GM23338 (cell line): ENCODE measurements at regions not wholly inside any gene's neighbourhood (a gene's known extent, or its start where the extent isn't known, plus 50 kb on each side); places are given as distances from the start of the nearest gene placed in this dataset.

Experiments
- ATAC-seq: fragments of 200-7000 bp; cut with Tn5 transposase; 3 replicates; pipeline ENCODE4 v1.9.1; 2020
- DNase-seq: peaks from one replicate; pipeline ENCODE4 v3.0.0-alpha.2; 2015; ENCODE audit warnings: low spot score
- H2AFZ ChIP-seq: fragments of 200-600 bp; sonication (generic); 2 replicates; pipeline ENCODE4 v1.8.0; 2016; ENCODE audit warnings: antibody characterized with exemption, mild to moderate bottlenecking, moderate library complexity
- H3F3A ChIP-seq: fragments of 200-600 bp; sonication (generic); replicated peaks from 2 replicates; pipeline ENCODE4 v1.8.0; 2017; ENCODE audit warnings: antibody characterized with exemption, mixed run types, low read depth
- H3K27ac ChIP-seq: fragments of 200-600 bp; sonication (generic); 2 replicates; pipeline ENCODE4 v1.6.1; 2016; ENCODE audit warnings: low read depth
- H3K27me3 ChIP-seq: fragments of 200-600 bp; sonication (generic); 2 replicates; pipeline ENCODE4 v1.8.0; 2016; ENCODE audit warnings: mild to moderate bottlenecking, mixed run types, moderate library complexity; ENCODE audit not compliant: insufficient read depth
- H3K36me3 ChIP-seq: fragments of 200-600 bp; sonication (generic); 2 replicates; pipeline ENCODE4 v1.8.0; 2016; ENCODE audit warnings: mild to moderate bottlenecking; ENCODE audit not compliant: insufficient read depth
- H3K4me1 ChIP-seq: fragments of 200-600 bp; sonication (generic); 2 replicates; pipeline ENCODE4 v1.8.0; 2016; ENCODE audit warnings: mild to moderate bottlenecking, moderate library complexity; ENCODE audit not compliant: insufficient read depth
- H3K4me2 ChIP-seq: fragments of 200-600 bp; sonication (generic); 2 replicates; pipeline ENCODE4 v1.7.1; 2017; ENCODE audit warnings: mixed run types
- H3K4me3 ChIP-seq: fragments of 200-600 bp; sonication (generic); 2 replicates; pipeline ENCODE4 v1.6.1; 2016; ENCODE audit warnings: mixed run types
- H3K79me2 ChIP-seq: fragments of 200-600 bp; sonication (generic); replicated peaks from 2 replicates; pipeline ENCODE4 v1.8.0; 2017; ENCODE audit warnings: mild to moderate bottlenecking; ENCODE audit not compliant: insufficient read depth
- H3K9me2 ChIP-seq: fragments of 200-600 bp; sonication (generic); 2 replicates; pipeline ENCODE4 v1.8.0; 2017; ENCODE audit not compliant: insufficient read depth
- H4K20me1 ChIP-seq: fragments of 200-600 bp; sonication (generic); replicated peaks from 2 replicates; pipeline ENCODE4 v1.8.0; 2017; ENCODE audit warnings: mild to moderate bottlenecking; ENCODE audit not compliant: insufficient read depth
- H3K27ac Mint-ChIP-seq: 2 replicates; pipeline ENCODE4 v1.8.0; 2020; ENCODE audit warnings: inconsistent platforms, mild to moderate bottlenecking, moderate library complexity, mixed read lengths
- H3K27me3 Mint-ChIP-seq: 3 replicates; pipeline ENCODE4 v1.8.0; 2022; ENCODE audit warnings: low read depth, mild to moderate bottlenecking, moderate library complexity, mixed read lengths, inconsistent platforms; ENCODE audit not compliant: insufficient read depth, poor library complexity
- H3K36me3 Mint-ChIP-seq: 3 replicates; pipeline ENCODE4 v1.8.0; 2021; ENCODE audit warnings: low read depth, mild to moderate bottlenecking, inconsistent platforms, moderate library complexity, mixed read lengths
- H3K4me1 Mint-ChIP-seq: 3 replicates; pipeline ENCODE4 v1.8.0; 2020; ENCODE audit warnings: mild to moderate bottlenecking, inconsistent platforms, mixed read lengths
- H3K4me3 Mint-ChIP-seq: 3 replicates; pipeline ENCODE4 v1.8.0; 2021; ENCODE audit warnings: moderate library complexity, mild to moderate bottlenecking, inconsistent platforms, mixed read lengths
- H3K9me3 Mint-ChIP-seq: 3 replicates; pipeline ENCODE4 v1.8.0; 2020; ENCODE audit warnings: moderate library complexity, mild to moderate bottlenecking, inconsistent platforms, mixed read lengths
- CREB1 ChIP-seq: fragments of 250-450 bp; sonication (Bioruptor Pico); IDR thresholded peaks from 2 replicates; pipeline ENCODE4 v1.5.0; 2020; ENCODE audit warnings: low read depth, mild to moderate bottlenecking, moderate library complexity
- JUNB ChIP-seq: IDR thresholded peaks from one replicate; pipeline ENCODE4 v1.6.1; 2016; ENCODE audit warnings: antibody characterized with exemption; ENCODE audit not compliant: unreplicated experiment
- TF ChIP-seq, protein P1 (sequence below): IDR thresholded peaks from one replicate; pipeline ENCODE4 v1.6.1; 2018; ENCODE audit warnings: antibody characterized with exemption; ENCODE audit not compliant: unreplicated experiment
- TF ChIP-seq, protein P2 (sequence below): fragments of 250-450 bp; sonication (Bioruptor Pico); IDR thresholded peaks from 2 replicates; pipeline ENCODE4 v1.5.0; 2020; ENCODE audit warnings: mild to moderate bottlenecking, moderate library complexity

DNA sequence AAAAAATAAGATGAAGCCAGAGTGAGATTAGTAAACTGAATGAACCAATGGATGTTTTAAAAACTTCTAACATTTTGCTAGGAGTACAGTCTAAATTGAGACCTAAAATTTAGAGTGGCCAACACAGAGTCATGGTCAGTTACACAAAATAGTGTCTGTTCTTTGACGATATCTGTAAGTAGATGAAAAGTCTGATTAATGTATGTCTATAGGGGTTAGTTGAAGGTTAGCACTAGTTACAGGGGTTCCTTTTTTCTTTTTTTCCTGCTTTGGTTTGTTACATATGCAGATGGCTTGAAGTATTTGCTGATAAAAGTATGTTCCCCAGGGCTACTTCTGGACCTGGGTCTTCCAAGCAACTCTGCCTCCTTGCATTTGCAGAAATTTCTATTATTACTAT is 90.1 kb upstream of the MTPN start (continued):
- TF ChIP-seq, protein P1, sequence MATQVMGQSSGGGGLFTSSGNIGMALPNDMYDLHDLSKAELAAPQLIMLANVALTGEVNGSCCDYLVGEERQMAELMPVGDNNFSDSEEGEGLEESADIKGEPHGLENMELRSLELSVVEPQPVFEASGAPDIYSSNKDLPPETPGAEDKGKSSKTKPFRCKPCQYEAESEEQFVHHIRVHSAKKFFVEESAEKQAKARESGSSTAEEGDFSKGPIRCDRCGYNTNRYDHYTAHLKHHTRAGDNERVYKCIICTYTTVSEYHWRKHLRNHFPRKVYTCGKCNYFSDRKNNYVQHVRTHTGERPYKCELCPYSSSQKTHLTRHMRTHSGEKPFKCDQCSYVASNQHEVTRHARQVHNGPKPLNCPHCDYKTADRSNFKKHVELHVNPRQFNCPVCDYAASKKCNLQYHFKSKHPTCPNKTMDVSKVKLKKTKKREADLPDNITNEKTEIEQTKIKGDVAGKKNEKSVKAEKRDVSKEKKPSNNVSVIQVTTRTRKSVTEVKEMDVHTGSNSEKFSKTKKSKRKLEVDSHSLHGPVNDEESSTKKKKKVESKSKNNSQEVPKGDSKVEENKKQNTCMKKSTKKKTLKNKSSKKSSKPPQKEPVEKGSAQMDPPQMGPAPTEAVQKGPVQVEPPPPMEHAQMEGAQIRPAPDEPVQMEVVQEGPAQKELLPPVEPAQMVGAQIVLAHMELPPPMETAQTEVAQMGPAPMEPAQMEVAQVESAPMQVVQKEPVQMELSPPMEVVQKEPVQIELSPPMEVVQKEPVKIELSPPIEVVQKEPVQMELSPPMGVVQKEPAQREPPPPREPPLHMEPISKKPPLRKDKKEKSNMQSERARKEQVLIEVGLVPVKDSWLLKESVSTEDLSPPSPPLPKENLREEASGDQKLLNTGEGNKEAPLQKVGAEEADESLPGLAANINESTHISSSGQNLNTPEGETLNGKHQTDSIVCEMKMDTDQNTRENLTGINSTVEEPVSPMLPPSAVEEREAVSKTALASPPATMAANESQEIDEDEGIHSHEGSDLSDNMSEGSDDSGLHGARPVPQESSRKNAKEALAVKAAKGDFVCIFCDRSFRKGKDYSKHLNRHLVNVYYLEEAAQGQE = no peak
- TF ChIP-seq JUNB (no peak), CREB1 (CRISPR knock-in tag) (no peak)

DNA sequence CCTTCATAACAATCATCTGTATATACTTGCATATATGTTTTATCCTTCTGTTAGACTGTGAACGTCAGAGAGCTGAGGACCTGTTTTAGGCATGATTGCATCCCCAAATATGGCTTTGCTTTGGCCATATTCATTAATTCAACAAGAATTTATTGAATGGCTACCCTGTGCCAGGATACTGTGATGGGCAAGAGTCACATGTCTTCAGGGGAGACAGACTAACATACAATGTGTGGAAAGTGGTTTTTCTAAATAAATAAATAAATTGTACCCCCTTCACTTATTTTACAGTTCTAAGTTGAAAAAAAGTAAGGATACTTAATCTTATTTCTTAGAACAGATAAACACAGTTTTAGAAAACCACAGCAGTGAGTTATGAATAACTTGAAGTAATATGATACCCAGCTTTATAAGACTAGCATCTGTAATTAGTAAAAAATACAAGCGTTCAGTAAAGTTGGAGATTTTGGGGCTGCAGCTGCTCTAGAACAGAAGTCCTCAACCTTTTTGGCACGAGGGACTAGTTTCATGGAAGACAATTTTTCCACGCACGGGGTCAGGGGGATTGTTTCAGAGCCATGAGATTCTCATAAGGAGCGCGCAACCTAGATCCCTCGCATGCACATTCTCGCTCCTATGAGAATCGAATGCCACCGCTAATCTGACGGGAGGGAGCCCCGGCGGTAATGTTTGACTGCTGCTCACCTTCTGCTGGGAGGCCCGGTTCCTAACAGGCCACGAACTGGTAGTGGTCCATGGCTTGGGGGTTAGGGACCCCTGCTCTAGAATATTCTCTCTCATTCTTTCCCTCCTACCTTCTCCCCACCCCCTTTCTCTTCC is 89.4 kb upstream of the MTPN start:
- Histone ChIP-seq H3K4me3 (no peak overlapping the region), H4K20me1 (no peaks in the 10 kb centered on the region), H3K4me2 (no peak overlapping the region), H3K36me3 (no peaks in the 10 kb centered on the region), H3K9me2 (no peaks in the 10 kb centered on the region; the same call in 1 of the 2 replicates), H3F3A (no peaks in the 10 kb centered on the region), H3K4me1 (no peaks in the 10 kb centered on the region), H3K79me2 (no peaks in the 10 kb centered on the region), H3K27ac (no peak overlapping the region), H2AFZ (no peak overlapping the region), H3K27me3 (no peaks in the 10 kb centered on the region)
- peaks cover 14% of the 10 kb centered on the region for H3K4me1 Mint-ChIP-seq
- no peak overlapping the region for H3K4me3 Mint-ChIP-seq
- H3K27me3 Mint-ChIP-seq = no peaks in the 10 kb centered on the region
- DNase-seq (no peak), ATAC-seq (no peak)
- H3K36me3 Mint-ChIP-seq = no peaks in the 10 kb centered on the region
- H3K9me3 Mint-ChIP-seq = no peaks in the 10 kb centered on the region
- no peak for TF ChIP-seq JUNB
- TF ChIP-seq, protein P2, sequence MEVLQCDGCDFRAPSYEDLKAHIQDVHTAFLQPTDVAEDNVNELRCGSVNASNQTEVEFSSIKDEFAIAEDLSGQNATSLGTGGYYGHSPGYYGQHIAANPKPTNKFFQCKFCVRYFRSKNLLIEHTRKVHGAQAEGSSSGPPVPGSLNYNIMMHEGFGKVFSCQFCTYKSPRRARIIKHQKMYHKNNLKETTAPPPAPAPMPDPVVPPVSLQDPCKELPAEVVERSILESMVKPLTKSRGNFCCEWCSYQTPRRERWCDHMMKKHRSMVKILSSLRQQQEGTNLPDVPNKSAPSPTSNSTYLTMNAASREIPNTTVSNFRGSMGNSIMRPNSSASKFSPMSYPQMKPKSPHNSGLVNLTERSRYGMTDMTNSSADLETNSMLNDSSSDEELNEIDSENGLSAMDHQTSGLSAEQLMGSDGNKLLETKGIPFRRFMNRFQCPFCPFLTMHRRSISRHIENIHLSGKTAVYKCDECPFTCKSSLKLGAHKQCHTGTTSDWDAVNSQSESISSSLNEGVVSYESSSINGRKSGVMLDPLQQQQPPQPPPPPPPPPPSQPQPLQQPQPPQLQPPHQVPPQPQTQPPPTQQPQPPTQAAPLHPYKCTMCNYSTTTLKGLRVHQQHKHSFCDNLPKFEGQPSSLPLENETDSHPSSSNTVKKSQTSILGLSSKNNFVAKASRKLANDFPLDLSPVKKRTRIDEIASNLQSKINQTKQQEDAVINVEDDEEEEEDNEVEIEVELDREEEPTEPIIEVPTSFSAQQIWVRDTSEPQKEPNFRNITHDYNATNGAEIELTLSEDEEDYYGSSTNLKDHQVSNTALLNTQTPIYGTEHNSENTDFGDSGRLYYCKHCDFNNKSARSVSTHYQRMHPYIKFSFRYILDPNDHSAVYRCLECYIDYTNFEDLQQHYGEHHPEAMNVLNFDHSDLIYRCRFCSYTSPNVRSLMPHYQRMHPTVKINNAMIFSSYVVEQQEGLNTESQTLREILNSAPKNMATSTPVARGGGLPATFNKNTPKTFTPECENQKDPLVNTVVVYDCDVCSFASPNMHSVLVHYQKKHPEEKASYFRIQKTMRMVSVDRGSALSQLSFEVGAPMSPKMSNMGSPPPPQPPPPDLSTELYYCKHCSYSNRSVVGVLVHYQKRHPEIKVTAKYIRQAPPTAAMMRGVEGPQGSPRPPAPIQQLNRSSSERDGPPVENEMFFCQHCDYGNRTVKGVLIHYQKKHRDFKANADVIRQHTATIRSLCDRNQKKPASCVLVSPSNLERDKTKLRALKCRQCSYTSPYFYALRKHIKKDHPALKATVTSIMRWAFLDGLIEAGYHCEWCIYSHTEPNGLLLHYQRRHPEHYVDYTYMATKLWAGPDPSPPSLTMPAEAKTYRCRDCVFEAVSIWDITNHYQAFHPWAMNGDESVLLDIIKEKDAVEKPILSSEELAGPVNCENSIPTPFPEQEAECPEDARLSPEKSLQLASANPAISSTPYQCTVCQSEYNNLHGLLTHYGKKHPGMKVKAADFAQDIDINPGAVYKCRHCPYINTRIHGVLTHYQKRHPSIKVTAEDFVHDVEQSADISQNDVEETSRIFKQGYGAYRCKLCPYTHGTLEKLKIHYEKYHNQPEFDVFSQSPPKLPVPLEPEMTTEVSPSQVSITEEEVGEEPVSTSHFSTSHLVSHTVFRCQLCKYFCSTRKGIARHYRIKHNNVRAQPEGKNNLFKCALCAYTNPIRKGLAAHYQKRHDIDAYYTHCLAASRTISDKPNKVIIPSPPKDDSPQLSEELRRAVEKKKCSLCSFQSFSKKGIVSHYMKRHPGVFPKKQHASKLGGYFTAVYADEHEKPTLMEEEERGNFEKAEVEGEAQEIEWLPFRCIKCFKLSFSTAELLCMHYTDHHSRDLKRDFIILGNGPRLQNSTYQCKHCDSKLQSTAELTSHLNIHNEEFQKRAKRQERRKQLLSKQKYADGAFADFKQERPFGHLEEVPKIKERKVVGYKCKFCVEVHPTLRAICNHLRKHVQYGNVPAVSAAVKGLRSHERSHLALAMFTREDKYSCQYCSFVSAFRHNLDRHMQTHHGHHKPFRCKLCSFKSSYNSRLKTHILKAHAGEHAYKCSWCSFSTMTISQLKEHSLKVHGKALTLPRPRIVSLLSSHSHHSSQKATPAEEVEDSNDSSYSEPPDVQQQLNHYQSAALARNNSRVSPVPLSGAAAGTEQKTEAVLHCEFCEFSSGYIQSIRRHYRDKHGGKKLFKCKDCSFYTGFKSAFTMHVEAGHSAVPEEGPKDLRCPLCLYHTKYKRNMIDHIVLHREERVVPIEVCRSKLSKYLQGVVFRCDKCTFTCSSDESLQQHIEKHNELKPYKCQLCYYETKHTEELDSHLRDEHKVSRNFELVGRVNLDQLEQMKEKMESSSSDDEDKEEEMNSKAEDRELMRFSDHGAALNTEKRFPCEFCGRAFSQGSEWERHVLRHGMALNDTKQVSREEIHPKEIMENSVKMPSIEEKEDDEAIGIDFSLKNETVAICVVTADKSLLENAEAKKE (CRISPR knock-in tag) = no peak
- no peak overlapping the region for H3K27ac Mint-ChIP-seq
